ENCODE measurements at regions not wholly inside any gene's neighbourhood (a gene's known extent, or its start where the extent isn't known, plus 50 kb on each side); places are given as distances from the start of the nearest gene placed in this dataset.

DNA sequence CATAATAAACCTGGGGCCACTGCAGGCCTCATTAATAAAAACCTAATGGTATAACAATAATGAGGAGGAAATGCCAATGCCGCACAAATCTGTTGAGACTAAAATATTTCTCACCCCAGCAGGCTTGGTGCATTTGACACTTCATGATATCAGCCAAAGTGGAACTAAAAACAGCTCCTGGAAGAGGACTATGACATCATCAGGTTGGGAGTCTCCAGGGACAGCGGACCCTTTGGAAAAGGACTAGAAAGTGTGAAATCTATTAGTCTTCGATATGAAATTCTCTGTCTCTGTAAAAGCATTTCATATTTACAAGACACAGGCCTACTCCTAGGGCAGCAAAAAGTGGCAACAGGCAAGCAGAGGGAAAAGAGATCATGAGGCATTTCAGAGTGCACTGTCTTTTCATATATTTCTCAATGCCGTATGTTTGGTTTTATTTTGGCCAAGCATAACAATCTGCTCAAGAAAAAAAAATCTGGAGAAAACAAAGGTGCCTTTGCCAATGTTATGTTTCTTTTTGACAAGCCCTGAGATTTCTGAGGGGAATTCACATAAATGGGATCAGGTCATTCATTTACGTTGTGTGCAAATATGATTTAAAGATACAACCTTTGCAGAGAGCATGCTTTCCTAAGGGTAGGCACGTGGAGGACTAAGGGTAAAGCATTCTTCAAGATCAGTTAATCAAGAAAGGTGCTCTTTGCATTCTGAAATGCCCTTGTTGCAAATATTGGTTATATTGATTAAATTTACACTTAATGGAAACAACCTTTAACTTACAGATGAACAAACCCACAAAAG is 580.9 kb upstream of the TMEFF2 start:
- no peaks in the 10 kb centered on the region; the same call in 1 of the 2 replicates for H3K9me3 ChIP-seq (ENCODE audit: insufficient read depth, low read depth, low read length)
- no peaks in the 10 kb centered on the region for H3K36me3 ChIP-seq (ENCODE audit: insufficient read depth, low read depth, low read length)
- no peaks in the 10 kb centered on the region for H3K4me1 ChIP-seq (ENCODE audit: insufficient read depth, low read length)
- no peak overlapping the region for H3K27ac ChIP-seq (ENCODE audit: low read length)
- H3K4me3 ChIP-seq (ENCODE audit: low read length): no peak overlapping the region
- no peaks in the 10 kb centered on the region for H3K27me3 ChIP-seq (ENCODE audit: insufficient read depth, low read length)
- H3K9ac ChIP-seq (ENCODE audit: low read depth, low read length): no peak overlapping the region

GRCh38 chr2:192775011-192775410 is 580.3 kb upstream of the TMEFF2 start:
- Histone ChIP-seq H3K4me1 (ENCODE audit: insufficient read depth, low read length) (no peaks in the 10 kb centered on the region), H3K4me3 (ENCODE audit: low read length) (no peak overlapping the region), H3K9ac (ENCODE audit: low read depth, low read length) (no peak overlapping the region), H3K9me3 (ENCODE audit: insufficient read depth, low read depth, low read length) (no peaks in the 10 kb centered on the region; the same call in 1 of the 2 replicates), H3K27ac (ENCODE audit: low read length) (no peak overlapping the region), H3K27me3 (ENCODE audit: insufficient read depth, low read length) (no peaks in the 10 kb centered on the region), H3K36me3 (ENCODE audit: insufficient read depth, low read depth, low read length) (no peaks in the 10 kb centered on the region)

DNA sequence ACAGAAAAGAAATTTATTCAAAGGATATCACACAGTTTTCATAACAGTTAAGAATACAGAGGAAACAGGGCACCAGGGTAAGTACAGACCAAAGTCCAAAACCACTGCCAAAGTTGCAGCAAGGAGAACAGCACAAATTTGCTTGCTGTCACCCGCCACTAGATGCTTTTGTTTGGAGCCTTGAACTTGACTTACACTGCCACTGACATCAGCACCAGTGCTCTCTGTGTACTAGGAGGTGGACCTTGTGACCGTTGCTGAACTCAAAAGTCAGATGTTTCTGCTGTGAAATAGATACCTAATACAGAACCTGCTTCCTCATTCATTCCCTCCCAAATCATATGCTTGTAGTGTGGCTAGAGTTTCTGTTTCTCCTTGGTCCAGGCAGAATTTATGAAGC is 578.3 kb upstream of the TMEFF2 start:
- H3K9ac ChIP-seq (ENCODE audit: low read depth, low read length): no peak overlapping the region
- H3K27me3 ChIP-seq (ENCODE audit: insufficient read depth, low read length): no peaks in the 10 kb centered on the region
- H3K36me3 ChIP-seq (ENCODE audit: insufficient read depth, low read depth, low read length): no peaks in the 10 kb centered on the region
- no peak overlapping the region for H3K27ac ChIP-seq (ENCODE audit: low read length)
- no peaks in the 10 kb centered on the region for H3K9me3 ChIP-seq (ENCODE audit: insufficient read depth, low read depth, low read length)
- no peaks in the 10 kb centered on the region for H3K4me1 ChIP-seq (ENCODE audit: insufficient read depth, low read length)
- no peak overlapping the region for H3K4me3 ChIP-seq (ENCODE audit: low read length)

- Histone ChIP-seq H3K4me1 (ENCODE audit: insufficient read depth, low read length) (no peaks in the 10 kb centered on the region), H3K27ac (ENCODE audit: low read length) (no peak overlapping the region), H3K4me3 (ENCODE audit: low read length) (no peak overlapping the region), H3K27me3 (ENCODE audit: insufficient read depth, low read length) (no peaks in the 10 kb centered on the region), H3K9ac (ENCODE audit: low read depth, low read length) (no peak overlapping the region), H3K36me3 (ENCODE audit: insufficient read depth, low read depth, low read length) (no peaks in the 10 kb centered on the region), H3K9me3 (ENCODE audit: insufficient read depth, low read depth, low read length) (0 out of 2 replicates have a peak, but pooled peaks cover 3% of the 10 kb centered on the region)
These were observed 555.0 kb upstream of the TMEFF2 start for GRCh38 chr2:192749611-192750200.

DNA sequence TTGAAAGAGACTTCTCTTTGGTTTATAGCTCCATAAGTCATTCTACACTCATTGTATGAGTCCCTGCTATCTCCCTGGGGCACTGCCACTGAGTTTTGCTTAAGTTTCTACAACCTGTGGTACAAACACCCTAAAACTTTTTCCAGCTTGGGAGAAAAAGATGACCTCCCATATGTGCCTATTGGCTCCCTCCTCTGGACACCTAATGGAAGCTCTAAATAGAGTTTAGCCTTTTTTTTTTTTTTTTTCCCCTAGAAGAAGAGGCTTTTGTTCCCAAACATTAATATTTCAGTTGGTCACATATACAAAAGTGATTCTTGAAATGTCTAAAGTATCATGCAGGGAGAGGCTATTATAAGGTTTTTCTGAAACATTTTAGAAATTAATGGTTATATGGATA is 547.2 kb upstream of the TMEFF2 start:
- no peaks in the 10 kb centered on the region for H3K9me3 ChIP-seq (ENCODE audit: insufficient read depth, low read depth, low read length)
- H3K4me3 ChIP-seq (ENCODE audit: low read length): no peak overlapping the region
- H3K36me3 ChIP-seq (ENCODE audit: insufficient read depth, low read depth, low read length): no peaks in the 10 kb centered on the region
- no peak overlapping the region for H3K9ac ChIP-seq (ENCODE audit: low read depth, low read length)
- H3K27ac ChIP-seq (ENCODE audit: low read length): no peak overlapping the region
- H3K27me3 ChIP-seq (ENCODE audit: insufficient read depth, low read length): no peaks in the 10 kb centered on the region
- H3K4me1 ChIP-seq (ENCODE audit: insufficient read depth, low read length): no peaks in the 10 kb centered on the region

- Histone ChIP-seq H3K36me3 (ENCODE audit: insufficient read depth, low read depth, low read length) (no peaks in the 10 kb centered on the region), H3K9ac (ENCODE audit: low read depth, low read length) (no peak overlapping the region), H3K9me3 (ENCODE audit: insufficient read depth, low read depth, low read length) (no peaks in the 10 kb centered on the region), H3K4me3 (ENCODE audit: low read length) (no peak overlapping the region), H3K27ac (ENCODE audit: low read length) (no peak overlapping the region), H3K4me1 (ENCODE audit: insufficient read depth, low read length) (no peaks in the 10 kb centered on the region), H3K27me3 (ENCODE audit: insufficient read depth, low read length) (no peaks in the 10 kb centered on the region)
These were observed 540.7 kb upstream of the TMEFF2 start for GRCh38 chr2:192735447-192735846.

DNA sequence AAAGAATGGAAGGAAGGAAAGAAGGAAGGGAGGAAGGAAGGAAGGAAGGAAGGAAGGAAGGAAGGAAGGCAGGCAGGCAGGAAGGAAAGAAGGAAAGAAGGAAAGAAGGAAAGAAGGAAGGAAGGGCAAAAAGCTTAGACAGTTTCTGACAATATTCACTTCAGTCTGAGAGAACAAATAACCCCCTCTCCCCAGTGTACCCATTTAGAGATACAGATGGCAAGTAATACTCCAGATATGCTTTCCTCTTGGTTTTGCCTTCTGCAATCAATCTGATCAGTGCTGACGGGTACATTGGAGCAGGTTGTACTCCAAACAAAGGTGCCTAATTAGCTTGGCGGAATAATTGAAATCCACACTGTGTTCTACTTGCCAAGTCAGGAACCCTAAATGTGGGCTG is 534.6 kb upstream of the TMEFF2 start:
- Histone ChIP-seq H3K9me3 (ENCODE audit: insufficient read depth, low read depth, low read length) (no peaks in the 10 kb centered on the region), H3K36me3 (ENCODE audit: insufficient read depth, low read depth, low read length) (no peaks in the 10 kb centered on the region), H3K4me3 (ENCODE audit: low read length) (no peak overlapping the region), H3K27me3 (ENCODE audit: insufficient read depth, low read length) (no peaks in the 10 kb centered on the region), H3K27ac (ENCODE audit: low read length) (no peak overlapping the region), H3K9ac (ENCODE audit: low read depth, low read length) (no peak overlapping the region), H3K4me1 (ENCODE audit: insufficient read depth, low read length) (no peaks in the 10 kb centered on the region)

DNA sequence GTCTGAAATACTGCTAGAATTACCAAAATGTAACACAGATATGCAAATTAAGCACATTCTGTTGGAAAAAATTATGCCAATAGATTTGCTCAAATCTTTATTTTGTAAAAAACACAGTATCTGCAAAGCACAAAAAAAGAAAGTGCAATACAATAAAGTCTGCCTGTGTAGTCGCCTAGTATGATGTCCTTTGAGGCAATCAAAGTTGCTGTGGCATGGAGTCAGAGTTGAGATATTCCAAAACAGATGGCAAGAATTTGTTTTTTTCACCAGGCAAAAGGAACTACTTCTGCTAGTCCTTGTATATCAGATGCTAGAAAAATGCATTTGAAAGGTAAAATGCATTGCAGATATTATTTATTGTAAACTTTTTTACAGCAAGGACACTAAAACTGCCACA is 531.3 kb upstream of the TMEFF2 start:
- no peak overlapping the region for H3K9ac ChIP-seq (ENCODE audit: low read depth, low read length)
- H3K4me3 ChIP-seq (ENCODE audit: low read length): no peak overlapping the region
- no peak overlapping the region for H3K27ac ChIP-seq (ENCODE audit: low read length)
- no peaks in the 10 kb centered on the region for H3K9me3 ChIP-seq (ENCODE audit: insufficient read depth, low read depth, low read length)
- H3K36me3 ChIP-seq (ENCODE audit: insufficient read depth, low read depth, low read length): no peaks in the 10 kb centered on the region
- no peaks in the 10 kb centered on the region for H3K27me3 ChIP-seq (ENCODE audit: insufficient read depth, low read length)
- no peaks in the 10 kb centered on the region for H3K4me1 ChIP-seq (ENCODE audit: insufficient read depth, low read length)

DNA sequence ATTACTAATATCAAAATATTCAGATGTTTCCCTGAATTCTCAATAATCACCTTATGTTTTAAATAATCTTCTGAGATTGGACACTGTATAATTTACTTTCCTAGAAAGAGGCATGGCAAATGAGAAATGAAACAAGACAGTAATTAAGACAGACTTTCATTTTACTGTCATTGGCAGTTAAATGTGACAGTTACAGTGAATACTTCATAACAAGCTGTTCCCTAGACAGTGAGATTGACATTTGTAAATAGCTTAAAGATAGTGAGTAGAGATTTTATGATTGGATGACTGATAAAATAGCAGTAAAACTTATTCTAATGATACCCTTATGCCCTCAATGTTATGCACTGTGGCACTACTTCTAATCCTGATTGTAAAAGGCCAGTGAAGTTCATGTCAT is 524.9 kb upstream of the TMEFF2 start:
- Histone ChIP-seq H3K36me3 (ENCODE audit: insufficient read depth, low read depth, low read length) (no peaks in the 10 kb centered on the region), H3K9me3 (ENCODE audit: insufficient read depth, low read depth, low read length) (no peaks in the 10 kb centered on the region), H3K9ac (ENCODE audit: low read depth, low read length) (no peak overlapping the region), H3K4me3 (ENCODE audit: low read length) (no peak overlapping the region), H3K27ac (ENCODE audit: low read length) (no peak overlapping the region), H3K27me3 (ENCODE audit: insufficient read depth, low read length) (no peaks in the 10 kb centered on the region), H3K4me1 (ENCODE audit: insufficient read depth, low read length) (no peaks in the 10 kb centered on the region)

DNA sequence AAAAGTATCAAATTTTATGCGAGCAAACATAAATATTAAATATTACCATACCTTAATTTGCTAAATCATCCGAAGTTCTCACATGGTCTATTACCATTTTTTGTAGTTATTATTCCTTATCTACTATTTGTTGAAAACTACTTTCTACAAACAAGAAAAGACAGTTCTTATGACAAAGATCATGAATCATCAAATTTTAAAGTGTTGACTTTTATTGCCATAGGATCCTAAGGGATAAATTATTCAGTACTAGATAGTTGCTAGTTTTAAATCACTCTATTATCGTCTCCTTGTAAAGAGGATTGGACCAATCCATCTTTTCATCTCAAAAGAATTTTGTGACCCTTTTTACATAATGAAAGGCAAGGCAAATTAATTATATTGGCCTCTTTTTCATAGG is 523.6 kb upstream of the TMEFF2 start:
- Histone ChIP-seq H3K36me3 (ENCODE audit: insufficient read depth, low read depth, low read length) (no peaks in the 10 kb centered on the region), H3K4me3 (ENCODE audit: low read length) (no peak overlapping the region), H3K27ac (ENCODE audit: low read length) (no peak overlapping the region)

DNA sequence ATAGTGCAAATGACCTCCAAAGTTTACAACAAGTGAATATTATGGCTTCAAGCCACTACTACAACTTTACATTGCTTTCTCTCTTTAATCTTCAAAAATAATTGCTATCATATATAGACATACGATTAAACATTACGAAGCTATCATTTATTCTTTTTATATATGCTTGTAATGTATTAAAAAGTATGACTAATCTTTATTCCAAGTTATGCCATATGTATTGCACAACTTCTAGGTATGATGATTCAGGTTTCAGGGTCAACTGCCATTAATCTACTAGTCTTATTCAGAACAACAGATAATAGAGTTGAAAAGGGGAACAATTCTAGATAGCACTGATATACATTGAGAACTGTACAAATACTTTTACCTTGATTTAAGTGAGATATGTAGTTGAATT is 506.2 kb upstream of the TMEFF2 start:
- Histone ChIP-seq H3K4me3 (ENCODE audit: low read length) (no peak overlapping the region), H3K27ac (ENCODE audit: low read length) (no peak overlapping the region), H3K4me1 (ENCODE audit: insufficient read depth, low read length) (no peaks in the 10 kb centered on the region), H3K9me3 (ENCODE audit: insufficient read depth, low read depth, low read length) (no peaks in the 10 kb centered on the region), H3K36me3 (ENCODE audit: insufficient read depth, low read depth, low read length) (no peaks in the 10 kb centered on the region), H3K27me3 (ENCODE audit: insufficient read depth, low read length) (no peaks in the 10 kb centered on the region), H3K9ac (ENCODE audit: low read depth, low read length) (no peak overlapping the region)

More for the DNA sequence above, 523.6 kb upstream of the TMEFF2 start:
- Histone ChIP-seq H3K9ac (ENCODE audit: low read depth, low read length) (no peak overlapping the region), H3K9me3 (ENCODE audit: insufficient read depth, low read depth, low read length) (no peaks in the 10 kb centered on the region), H3K27me3 (ENCODE audit: insufficient read depth, low read length) (no peaks in the 10 kb centered on the region), H3K4me1 (ENCODE audit: insufficient read depth, low read length) (no peaks in the 10 kb centered on the region)

DNA sequence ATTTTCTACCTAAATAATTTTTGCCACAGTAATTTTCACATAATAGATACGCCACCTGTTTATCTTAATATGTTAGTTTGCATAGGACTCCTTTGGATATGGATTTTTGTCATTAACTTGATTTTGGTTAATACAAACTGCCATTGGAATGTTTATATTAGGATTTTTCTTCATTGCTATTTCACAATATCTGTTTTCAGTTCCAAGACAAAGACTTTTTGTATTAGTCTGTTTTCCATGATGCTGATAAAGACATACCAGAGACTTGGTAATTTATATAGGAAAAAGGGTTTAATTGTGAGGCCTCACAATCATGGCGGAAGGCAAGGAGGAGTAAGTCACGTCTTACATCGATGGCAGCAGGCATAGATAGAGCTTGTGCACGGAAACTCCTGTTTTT is 503.1 kb upstream of the TMEFF2 start:
- no peaks in the 10 kb centered on the region for H3K27me3 ChIP-seq (ENCODE audit: insufficient read depth, low read length)
- H3K36me3 ChIP-seq (ENCODE audit: insufficient read depth, low read depth, low read length): no peaks in the 10 kb centered on the region
- H3K27ac ChIP-seq (ENCODE audit: low read length): no peak overlapping the region
- no peak overlapping the region for H3K4me3 ChIP-seq (ENCODE audit: low read length)
- H3K9me3 ChIP-seq (ENCODE audit: insufficient read depth, low read depth, low read length): no peaks in the 10 kb centered on the region
- no peaks in the 10 kb centered on the region for H3K4me1 ChIP-seq (ENCODE audit: insufficient read depth, low read length)
- no peak overlapping the region for H3K9ac ChIP-seq (ENCODE audit: low read depth, low read length)

All from iPS-20b (cell line).